ENCODE measurements at regions not wholly inside any gene's neighbourhood (a gene's known extent, or its start where the extent isn't known, plus 50 kb on each side); places are given as distances from the start of the nearest gene placed in this dataset.

DNA sequence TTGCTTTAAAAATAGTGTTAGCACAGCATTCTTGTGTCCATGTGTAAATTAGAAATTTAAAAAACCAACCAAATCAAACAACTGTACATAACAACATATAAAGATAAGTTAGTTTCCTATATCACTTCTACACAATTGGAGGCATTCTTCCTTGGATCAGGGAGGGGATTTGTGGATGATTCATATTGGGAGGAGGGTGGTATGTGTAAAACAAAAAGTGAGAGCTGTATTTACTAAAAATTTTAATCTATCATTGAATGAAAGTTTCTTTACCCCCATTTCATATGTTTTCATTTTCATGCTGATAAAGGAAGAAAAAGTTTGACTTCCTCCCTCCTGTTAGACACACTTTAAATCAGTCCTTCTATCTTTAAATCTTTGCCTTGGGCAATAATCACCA, 325.0 kb downstream of the SATB1 start (continued):
- TF ChIP-seq, protein P1, sequence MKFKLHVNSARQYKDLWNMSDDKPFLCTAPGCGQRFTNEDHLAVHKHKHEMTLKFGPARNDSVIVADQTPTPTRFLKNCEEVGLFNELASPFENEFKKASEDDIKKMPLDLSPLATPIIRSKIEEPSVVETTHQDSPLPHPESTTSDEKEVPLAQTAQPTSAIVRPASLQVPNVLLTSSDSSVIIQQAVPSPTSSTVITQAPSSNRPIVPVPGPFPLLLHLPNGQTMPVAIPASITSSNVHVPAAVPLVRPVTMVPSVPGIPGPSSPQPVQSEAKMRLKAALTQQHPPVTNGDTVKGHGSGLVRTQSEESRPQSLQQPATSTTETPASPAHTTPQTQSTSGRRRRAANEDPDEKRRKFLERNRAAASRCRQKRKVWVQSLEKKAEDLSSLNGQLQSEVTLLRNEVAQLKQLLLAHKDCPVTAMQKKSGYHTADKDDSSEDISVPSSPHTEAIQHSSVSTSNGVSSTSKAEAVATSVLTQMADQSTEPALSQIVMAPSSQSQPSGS (IDR thresholded peaks at IDR 0.05; ENCODE audit: low read length): no peak

Measured in H1 (cell line).